Keratinocyte (primary cell): ENCODE measurements at regions not wholly inside any gene's neighbourhood (a gene's known extent, or its start where the extent isn't known, plus 50 kb on each side); places are given as distances from the start of the nearest gene placed in this dataset.

ENCODE experiments used
- EZH2 ChIP-seq: IDR thresholded peaks from one replicate; pipeline ENCODE4 v1.6.1; 2012; ENCODE audit warnings: inconsistent platforms, mild to moderate bottlenecking, low read length, moderate library complexity
- TF ChIP-seq, protein P1 (sequence below), 3 experiments: IDR thresholded peaks in 1 of 3; conservative IDR thresholded peaks in 1 of 3; optimal IDR thresholded peaks in 1 of 3; 2 replicates in 2 of 3; 3 replicates in 1 of 3; pipeline versions ENCODE3 to v1.5.1; 2011; ENCODE audit warnings: low read length in 3 of 3, mild to moderate bottlenecking in 3 of 3, moderate library complexity in 2 of 3, control low read depth in 1 of 3, inconsistent platforms in 1 of 3; ENCODE audit not compliant: insufficient read depth in 2 of 3; ENCODE audit errors: extremely low read depth in 1 of 3

DNA sequence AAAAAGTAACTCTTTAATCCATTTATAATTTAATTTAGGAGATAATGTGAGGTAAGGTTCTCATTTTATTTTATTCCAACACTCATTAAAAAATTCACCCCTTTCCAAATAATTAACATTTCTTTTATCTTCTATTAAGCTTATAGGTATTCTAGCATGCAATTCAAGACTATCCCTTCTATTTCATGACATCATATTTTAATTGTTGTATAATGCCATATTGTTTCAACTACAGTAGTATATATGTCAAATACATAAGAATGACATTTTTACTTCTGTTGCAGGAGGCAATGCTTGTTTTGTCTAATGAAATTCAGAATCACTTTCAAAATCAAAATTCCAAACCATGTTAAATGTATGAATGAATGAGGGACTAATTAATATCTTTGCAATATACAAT, 76.2 kb downstream of the MAFB start:
- TF ChIP-seq, protein P1, sequence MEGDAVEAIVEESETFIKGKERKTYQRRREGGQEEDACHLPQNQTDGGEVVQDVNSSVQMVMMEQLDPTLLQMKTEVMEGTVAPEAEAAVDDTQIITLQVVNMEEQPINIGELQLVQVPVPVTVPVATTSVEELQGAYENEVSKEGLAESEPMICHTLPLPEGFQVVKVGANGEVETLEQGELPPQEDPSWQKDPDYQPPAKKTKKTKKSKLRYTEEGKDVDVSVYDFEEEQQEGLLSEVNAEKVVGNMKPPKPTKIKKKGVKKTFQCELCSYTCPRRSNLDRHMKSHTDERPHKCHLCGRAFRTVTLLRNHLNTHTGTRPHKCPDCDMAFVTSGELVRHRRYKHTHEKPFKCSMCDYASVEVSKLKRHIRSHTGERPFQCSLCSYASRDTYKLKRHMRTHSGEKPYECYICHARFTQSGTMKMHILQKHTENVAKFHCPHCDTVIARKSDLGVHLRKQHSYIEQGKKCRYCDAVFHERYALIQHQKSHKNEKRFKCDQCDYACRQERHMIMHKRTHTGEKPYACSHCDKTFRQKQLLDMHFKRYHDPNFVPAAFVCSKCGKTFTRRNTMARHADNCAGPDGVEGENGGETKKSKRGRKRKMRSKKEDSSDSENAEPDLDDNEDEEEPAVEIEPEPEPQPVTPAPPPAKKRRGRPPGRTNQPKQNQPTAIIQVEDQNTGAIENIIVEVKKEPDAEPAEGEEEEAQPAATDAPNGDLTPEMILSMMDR (optimal IDR thresholded peaks at IDR 0.05 in 1 of 3, IDR thresholded peaks at IDR 0.05 in 1 of 3, conservative IDR thresholded peaks at IDR 0.05 in 1 of 3; ENCODE audit: extremely low read depth in 1 of 3, insufficient read depth in 2 of 3, low read length in 3 of 3) = no peak
- no peak for TF ChIP-seq EZH2
